ENCODE measurements at regions not wholly inside any gene's neighbourhood (a gene's known extent, or its start where the extent isn't known, plus 50 kb on each side); places are given as distances from the start of the nearest gene placed in this dataset.

DNA sequence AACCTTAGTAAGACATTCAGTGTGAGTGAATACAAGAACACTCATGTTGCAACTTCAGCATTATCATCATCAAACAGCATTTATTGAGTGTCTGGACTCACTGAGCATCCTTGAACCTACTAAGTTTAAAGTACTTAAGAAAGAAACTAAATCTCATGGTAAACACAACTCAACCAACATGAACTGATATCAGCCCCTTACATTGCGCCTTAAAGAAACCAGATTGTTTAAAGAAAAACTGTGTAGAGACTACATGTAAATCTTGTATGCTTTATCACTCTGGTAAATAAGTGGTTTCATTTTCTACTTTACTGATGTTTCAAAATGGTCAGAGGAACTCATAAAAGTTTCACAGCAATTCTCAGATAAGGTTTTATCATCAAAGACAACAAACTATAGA, 157.5 kb upstream of the FERD3L start:
- H3K4me1 ChIP-seq (ENCODE audit: control insufficient read depth, extremely low read depth, insufficient read depth, low read length) = no peaks in the 10 kb centered on the region
- no peak overlapping the region for H2AFZ ChIP-seq (ENCODE audit: control insufficient read depth, low read length)
- DNase-seq (ENCODE audit: low read depth, low spot score) = no peak
- H3K27ac ChIP-seq (ENCODE audit: control insufficient read depth, insufficient read depth, low read length) = no peak overlapping the region
- H3K79me2 ChIP-seq (ENCODE audit: control insufficient read depth, insufficient read depth, low read length) = no peaks in the 10 kb centered on the region
- H3K9ac ChIP-seq (ENCODE audit: control insufficient read depth, extremely low read depth, insufficient read depth, low read length) = no peak overlapping the region
- H3K9me3 ChIP-seq (ENCODE audit: control insufficient read depth, low read depth, low read length) = no peaks in the 10 kb centered on the region
- no peak overlapping the region for H3K4me3 ChIP-seq (ENCODE audit: control insufficient read depth in 2 of 3, extremely low read depth in 1 of 3, insufficient read depth in 2 of 3, low read depth in 1 of 3, low read length in 3 of 3)
- H3K4me2 ChIP-seq (ENCODE audit: control insufficient read depth, extremely low read depth, insufficient read depth, low read depth, low read length) = no peak overlapping the region
- dilution Hi-C loops (cut with MboI; ENCODE audit: extremely low pct_ligation_motif_present, low sequenced_read_pairs) = no loop called here
- H4K20me1 ChIP-seq (ENCODE audit: control insufficient read depth, extremely low read depth, insufficient read depth, low read length) = no peaks in the 10 kb centered on the region
- no peaks in the 10 kb centered on the region for H3K36me3 ChIP-seq (ENCODE audit: control insufficient read depth in 2 of 2, extremely low read depth in 1 of 2, insufficient read depth in 2 of 2, low read length in 2 of 2)
- no peak for FAIRE-seq
- TF ChIP-seq, protein P1, sequence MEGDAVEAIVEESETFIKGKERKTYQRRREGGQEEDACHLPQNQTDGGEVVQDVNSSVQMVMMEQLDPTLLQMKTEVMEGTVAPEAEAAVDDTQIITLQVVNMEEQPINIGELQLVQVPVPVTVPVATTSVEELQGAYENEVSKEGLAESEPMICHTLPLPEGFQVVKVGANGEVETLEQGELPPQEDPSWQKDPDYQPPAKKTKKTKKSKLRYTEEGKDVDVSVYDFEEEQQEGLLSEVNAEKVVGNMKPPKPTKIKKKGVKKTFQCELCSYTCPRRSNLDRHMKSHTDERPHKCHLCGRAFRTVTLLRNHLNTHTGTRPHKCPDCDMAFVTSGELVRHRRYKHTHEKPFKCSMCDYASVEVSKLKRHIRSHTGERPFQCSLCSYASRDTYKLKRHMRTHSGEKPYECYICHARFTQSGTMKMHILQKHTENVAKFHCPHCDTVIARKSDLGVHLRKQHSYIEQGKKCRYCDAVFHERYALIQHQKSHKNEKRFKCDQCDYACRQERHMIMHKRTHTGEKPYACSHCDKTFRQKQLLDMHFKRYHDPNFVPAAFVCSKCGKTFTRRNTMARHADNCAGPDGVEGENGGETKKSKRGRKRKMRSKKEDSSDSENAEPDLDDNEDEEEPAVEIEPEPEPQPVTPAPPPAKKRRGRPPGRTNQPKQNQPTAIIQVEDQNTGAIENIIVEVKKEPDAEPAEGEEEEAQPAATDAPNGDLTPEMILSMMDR (optimal IDR thresholded peaks at IDR 0.05 in 1 of 3, IDR thresholded peaks at IDR 0.05 in 1 of 3, conservative IDR thresholded peaks at IDR 0.05 in 1 of 3; ENCODE audit: extremely low read depth in 1 of 3, insufficient read depth in 2 of 3, low read length in 3 of 3) = no peak
- no peak for TF ChIP-seq EZH2 (IDR thresholded peaks at IDR 0.05; ENCODE audit: low read length)
- no peaks in the 10 kb centered on the region for H3K9me1 ChIP-seq (ENCODE audit: control insufficient read depth, extremely low read depth, insufficient read depth, low read length)
- no peaks in the 10 kb centered on the region for H3K27me3 ChIP-seq (ENCODE audit: control insufficient read depth, extremely low read depth, insufficient read depth, low read length)

DNA sequence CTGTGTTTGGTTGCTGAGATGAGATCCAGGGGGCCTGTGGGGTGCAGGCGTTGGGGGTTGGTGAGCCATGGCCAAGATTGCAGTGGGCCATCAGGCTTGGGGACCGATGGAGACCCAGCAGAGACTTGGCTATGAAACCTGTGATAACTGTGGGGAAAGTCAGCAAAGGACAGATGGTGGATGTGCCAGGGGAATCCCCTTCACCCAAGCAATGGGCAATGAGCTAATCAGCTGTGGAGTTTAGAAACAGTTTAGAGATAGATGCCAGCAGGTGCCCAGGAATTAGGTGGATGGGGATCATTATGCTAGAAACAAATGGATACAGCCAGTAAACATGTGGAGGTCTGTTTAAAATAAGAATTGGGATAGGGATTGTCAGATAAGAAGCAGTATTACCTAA, 151.4 kb upstream of the FERD3L start:
- Histone ChIP-seq H3K9me1 (ENCODE audit: control insufficient read depth, extremely low read depth, insufficient read depth, low read length) (no peaks in the 10 kb centered on the region), H3K79me2 (ENCODE audit: control insufficient read depth, insufficient read depth, low read length) (no peaks in the 10 kb centered on the region), H3K4me3 (ENCODE audit: control insufficient read depth in 2 of 3, extremely low read depth in 1 of 3, insufficient read depth in 2 of 3, low read depth in 1 of 3, low read length in 3 of 3) (no peak overlapping the region), H3K27ac (ENCODE audit: control insufficient read depth, insufficient read depth, low read length) (no peak overlapping the region), H3K4me2 (ENCODE audit: control insufficient read depth, extremely low read depth, insufficient read depth, low read depth, low read length) (no peak overlapping the region), H2AFZ (ENCODE audit: control insufficient read depth, low read length) (no peak overlapping the region), H3K9me3 (ENCODE audit: control insufficient read depth, low read depth, low read length) (no peaks in the 10 kb centered on the region), H3K9ac (ENCODE audit: control insufficient read depth, extremely low read depth, insufficient read depth, low read length) (no peak overlapping the region), H3K36me3 (ENCODE audit: control insufficient read depth in 2 of 2, extremely low read depth in 1 of 2, insufficient read depth in 2 of 2, low read length in 2 of 2) (no peaks in the 10 kb centered on the region), H4K20me1 (ENCODE audit: control insufficient read depth, extremely low read depth, insufficient read depth, low read length) (no peaks in the 10 kb centered on the region), H3K4me1 (ENCODE audit: control insufficient read depth, extremely low read depth, insufficient read depth, low read length) (no peaks in the 10 kb centered on the region), H3K27me3 (ENCODE audit: control insufficient read depth, extremely low read depth, insufficient read depth, low read length) (no peaks in the 10 kb centered on the region)
- DNase-seq (ENCODE audit: low read depth, low spot score) (no peak), FAIRE-seq (no peak)
- dilution Hi-C loops (cut with MboI; ENCODE audit: extremely low pct_ligation_motif_present, low sequenced_read_pairs) = no loop called here
- TF ChIP-seq, protein P1 (optimal IDR thresholded peaks at IDR 0.05 in 1 of 3, IDR thresholded peaks at IDR 0.05 in 1 of 3, conservative IDR thresholded peaks at IDR 0.05 in 1 of 3; ENCODE audit: extremely low read depth in 1 of 3, insufficient read depth in 2 of 3, low read length in 3 of 3) = no peak
- no peak for TF ChIP-seq EZH2 (IDR thresholded peaks at IDR 0.05; ENCODE audit: low read length)
